Right lobe of liver (tissue), 6 donors: ENCODE measurements at regions not wholly inside any gene's neighbourhood (a gene's known extent, or its start where the extent isn't known, plus 50 kb on each side); places are given as distances from the start of the nearest gene placed in this dataset.

ENCODE experiments used
- ATAC-seq, 4 donors: fragments of 200-7000 bp; cut with Tn5 transposase; one replicate each; pipeline ENCODE4 v1.9.1; 2020; ENCODE audit warnings: mild to moderate bottlenecking in 4 of 4, moderate library complexity in 4 of 4
- DNase-seq, 3 donors: peaks; one replicate each; pipeline ENCODE4 v3.0.0-alpha.2; 2020
- H3K27ac ChIP-seq, 3 donors: fragments of 200-600 bp; one replicate each; pipeline ENCODE4 v1.8.0; 2022
- H3K27me3 ChIP-seq, 2 donors: fragments of 200-600 bp; one replicate each; pipeline ENCODE4 v1.8.0; 2022
- H3K36me3 ChIP-seq, 4 donors: fragments of 200-600 bp; sonication (generic) in 1 of 4; one replicate each; pipeline versions ENCODE4 v1.5.1 to v1.8.0; 2017 to 2022; ENCODE audit warnings: control low read depth in 1 of 4
- H3K4me1 ChIP-seq, 4 donors: fragments of 200-600 bp; sonication (generic) in 1 of 4; one replicate each; pipeline versions ENCODE4 v1.5.1 to v1.8.0; 2017 to 2022; ENCODE audit warnings: control low read depth in 1 of 4
- H3K4me3 ChIP-seq, 3 donors: fragments of 200-600 bp; one replicate each; pipeline ENCODE4 v1.8.0; 2022
- H3K9me3 ChIP-seq, 4 donors: fragments of 200-600 bp; sonication (generic) in 1 of 4; one replicate each; pipeline versions ENCODE4 v1.5.1 to v1.8.0; 2017 to 2022; ENCODE audit warnings: control low read depth in 1 of 4
- POLR2A ChIP-seq: fragments of 450-650 bp; IDR thresholded peaks from one replicate; pipeline ENCODE4 v1.6.1; 2017; ENCODE audit warnings: antibody characterized with exemption, mild to moderate bottlenecking
- WGBS: methylation state at CpG from one replicate; pipeline ENCODE4 v1.1.6; 2018; ENCODE audit warnings: low coverage, low lambda C conversion rate; ENCODE audit not compliant: insufficient coverage; ENCODE audit errors: missing lambda C conversion rate; 5-methylcytosine and 5-hydroxymethylcytosine counted together
- intact Hi-C, 2 donors: fragments of 100-400 bp; cut with DNase I; formaldehyde crosslinking; loops; one replicate each; pipeline versions ENCODE4 v1.11.2 to v1.14.1; 2022
- TF ChIP-seq, protein P1 (sequence below), 4 donors: fragments of 200-600 bp in 3 of 4; fragments of 450-650 bp in 1 of 4; IDR thresholded peaks; one replicate each; pipeline versions ENCODE4 v1.5.1 to v1.8.0; 2016 to 2022; ENCODE audit warnings: antibody characterized with exemption in 4 of 4, mild to moderate bottlenecking in 2 of 4
- donor health status: DM: no; HTN: yes; CAD: no.
- donor health status: DM: no; HTN: no; CAD: no.
- donor health status: DM: no; HTN: no; CAD: no.
- donor health status: DM: no; HTN: yes; CAD: no.
- donor health status: DM: no; HTN: yes; CAD: no.

DNA sequence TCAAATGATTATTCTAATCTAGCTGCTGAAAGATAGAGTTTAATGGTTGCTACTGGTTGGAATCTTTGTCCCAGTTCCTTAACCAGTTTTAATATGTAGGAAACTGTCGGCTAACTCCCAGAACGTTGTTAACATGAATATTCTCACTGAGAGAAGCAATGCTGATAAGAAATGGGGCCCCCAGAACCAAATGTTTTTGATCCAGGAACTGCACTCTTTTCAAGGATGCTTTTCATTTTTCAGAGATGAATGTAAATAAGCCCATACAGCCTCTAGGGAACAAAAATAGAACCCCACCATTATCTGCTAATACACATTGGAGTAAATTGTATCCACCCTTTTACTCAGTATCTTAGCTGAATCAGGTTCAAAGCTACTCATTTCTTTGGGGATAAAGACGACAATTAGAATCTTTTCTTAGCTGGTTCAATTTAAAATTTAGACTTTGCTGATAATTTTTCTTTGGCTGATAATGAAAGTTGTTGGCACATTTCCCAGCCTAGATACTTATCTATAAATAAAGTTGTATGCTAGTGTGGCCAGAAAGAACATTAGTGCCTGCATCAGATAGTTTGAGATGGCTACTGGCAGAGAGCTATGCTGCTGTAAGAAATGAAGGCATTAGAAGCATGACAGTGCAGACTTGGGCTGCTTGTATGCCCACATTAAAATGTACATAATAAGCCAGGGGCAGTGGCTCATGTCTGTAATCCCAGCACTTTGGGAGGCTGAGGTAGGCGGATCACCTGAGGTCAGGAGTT lies 323.3 kb upstream of the PDGFD start:
- intact Hi-C loops, result no loop called here
- DNase-seq, result no peak
- peaks cover 0 to 11% (median 0%) of the 10 kb centered on the region in 4 donors for H3K9me3 ChIP-seq

DNA sequence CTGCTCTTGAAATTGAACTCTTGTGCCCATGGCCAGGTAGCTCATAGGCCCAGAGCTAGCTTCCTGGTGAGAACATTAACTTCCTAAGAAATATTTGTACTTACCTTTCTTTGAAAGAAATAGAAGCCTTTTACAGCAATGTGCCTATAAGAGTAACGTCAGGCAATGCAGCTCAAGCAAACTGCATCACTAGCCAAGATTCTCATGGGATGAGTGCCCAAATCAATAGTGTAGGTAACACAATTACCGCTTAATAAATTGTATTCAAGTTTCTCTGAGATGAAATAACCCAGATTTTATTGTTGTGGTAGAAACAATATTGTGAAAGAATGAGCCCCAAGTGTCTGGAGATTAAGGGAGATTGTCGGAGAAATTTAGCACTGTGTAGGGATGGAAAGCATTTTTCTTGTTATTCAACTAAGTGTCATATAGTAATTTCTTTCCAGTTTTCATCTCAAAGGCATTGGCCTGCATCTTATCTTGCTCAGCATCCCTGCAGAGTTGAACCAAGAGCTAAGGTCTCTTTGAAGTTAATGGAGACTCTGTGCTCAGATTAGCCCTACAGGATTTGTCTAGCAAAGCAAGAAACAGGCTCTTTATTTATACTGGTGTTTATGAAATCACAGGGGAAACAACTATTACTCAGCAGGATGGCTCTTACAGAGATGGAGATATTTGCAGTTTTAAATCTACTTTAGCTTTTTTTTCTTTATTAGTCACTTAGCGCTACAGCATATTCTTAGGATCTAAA lies 321.0 kb upstream of the PDGFD start:
- H3K4me3 ChIP-seq, result no peak overlapping the region
- no peak for TF ChIP-seq POLR2A
- TF ChIP-seq, protein P1, sequence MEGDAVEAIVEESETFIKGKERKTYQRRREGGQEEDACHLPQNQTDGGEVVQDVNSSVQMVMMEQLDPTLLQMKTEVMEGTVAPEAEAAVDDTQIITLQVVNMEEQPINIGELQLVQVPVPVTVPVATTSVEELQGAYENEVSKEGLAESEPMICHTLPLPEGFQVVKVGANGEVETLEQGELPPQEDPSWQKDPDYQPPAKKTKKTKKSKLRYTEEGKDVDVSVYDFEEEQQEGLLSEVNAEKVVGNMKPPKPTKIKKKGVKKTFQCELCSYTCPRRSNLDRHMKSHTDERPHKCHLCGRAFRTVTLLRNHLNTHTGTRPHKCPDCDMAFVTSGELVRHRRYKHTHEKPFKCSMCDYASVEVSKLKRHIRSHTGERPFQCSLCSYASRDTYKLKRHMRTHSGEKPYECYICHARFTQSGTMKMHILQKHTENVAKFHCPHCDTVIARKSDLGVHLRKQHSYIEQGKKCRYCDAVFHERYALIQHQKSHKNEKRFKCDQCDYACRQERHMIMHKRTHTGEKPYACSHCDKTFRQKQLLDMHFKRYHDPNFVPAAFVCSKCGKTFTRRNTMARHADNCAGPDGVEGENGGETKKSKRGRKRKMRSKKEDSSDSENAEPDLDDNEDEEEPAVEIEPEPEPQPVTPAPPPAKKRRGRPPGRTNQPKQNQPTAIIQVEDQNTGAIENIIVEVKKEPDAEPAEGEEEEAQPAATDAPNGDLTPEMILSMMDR (IDR thresholded peaks at IDR 0.05), result no peak
- H3K4me1 ChIP-seq, result no peaks in the 10 kb centered on the region
- H3K27me3 ChIP-seq, result no peaks in the 10 kb centered on the region
- H3K36me3 ChIP-seq, result no peaks in the 10 kb centered on the region
- H3K27ac ChIP-seq, result no peak overlapping the region
- WGBS, result 39% methylated on average over 4 of the region's 4 CpGs
- ATAC-seq (no peak), DNase-seq (no peak)
- intact Hi-C loops, result no loop called here
- H3K9me3 ChIP-seq, result peaks cover 0 to 11% (median 0%) of the 10 kb centered on the region in 4 donors

More for the DNA sequence above, 323.3 kb upstream of the PDGFD start:
- no peaks in the 10 kb centered on the region for H3K4me1 ChIP-seq
- WGBS, result 40% methylated on average over 4 of the region's 4 CpGs
- TF ChIP-seq, protein P1 (IDR thresholded peaks at IDR 0.05), result no peak
- TF ChIP-seq POLR2A, result no peak
- H3K27me3 ChIP-seq, result no peaks in the 10 kb centered on the region
- no peak overlapping the region for H3K4me3 ChIP-seq
- H3K27ac ChIP-seq, result no peak overlapping the region
- ATAC-seq, result no peak
- no peaks in the 10 kb centered on the region for H3K36me3 ChIP-seq

DNA sequence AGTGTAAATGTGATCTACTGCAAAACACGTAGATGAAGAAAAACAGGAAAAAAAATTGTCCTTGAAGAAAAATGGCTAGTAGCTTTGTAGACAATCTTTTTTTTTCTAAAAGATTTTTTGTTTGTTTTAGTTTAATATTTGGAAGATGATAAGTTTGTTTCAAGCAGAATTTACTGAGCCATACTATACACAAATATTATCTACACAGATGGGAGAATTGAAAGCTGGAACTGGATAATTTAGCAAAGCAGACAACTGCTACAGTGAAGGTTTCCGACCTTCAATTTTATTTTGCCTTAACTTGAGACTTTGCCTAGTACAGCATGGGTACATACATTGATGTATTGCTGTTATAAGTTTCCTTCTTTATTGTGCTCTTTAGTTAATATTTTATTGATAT lies 313.0 kb upstream of the PDGFD start:
- ATAC-seq (no peak), DNase-seq (no peak)
- H3K4me3 ChIP-seq, result no peak overlapping the region
- 46% methylated on average over 2 of the region's 2 CpGs for WGBS
- no peaks in the 10 kb centered on the region for H3K36me3 ChIP-seq
- intact Hi-C loops, result no loop called here
- H3K27ac ChIP-seq, result no peak overlapping the region
- no peaks in the 10 kb centered on the region for H3K27me3 ChIP-seq
- TF ChIP-seq, protein P1 (IDR thresholded peaks at IDR 0.05), result no peak
- no peak for TF ChIP-seq POLR2A
- no peaks in the 10 kb centered on the region for H3K9me3 ChIP-seq
- no peaks in the 10 kb centered on the region for H3K4me1 ChIP-seq

DNA sequence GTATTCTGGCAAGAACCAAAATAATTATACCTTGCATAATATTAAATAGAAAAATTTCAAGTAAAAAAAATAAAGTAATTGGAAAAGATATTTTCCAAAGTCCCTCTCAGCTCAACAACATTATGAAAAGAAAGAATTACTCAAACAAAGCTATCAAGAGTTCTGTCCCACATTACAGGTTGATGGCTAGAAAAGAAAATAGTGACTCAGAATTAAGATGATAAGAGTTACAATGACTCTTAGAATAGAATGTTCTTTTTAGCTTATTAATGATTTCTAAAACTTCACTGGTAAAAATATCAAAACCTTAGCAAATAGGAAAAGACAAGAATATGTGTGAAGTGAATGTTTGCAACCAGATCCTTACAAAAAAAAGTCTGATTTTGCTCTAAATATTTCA lies 312.5 kb upstream of the PDGFD start:
- H3K27me3 ChIP-seq, result no peaks in the 10 kb centered on the region
- H3K4me1 ChIP-seq, result no peaks in the 10 kb centered on the region
- TF ChIP-seq POLR2A, result no peak
- TF ChIP-seq, protein P1 (IDR thresholded peaks at IDR 0.05), result no peak
- DNase-seq (no peak), ATAC-seq (no peak)
- no peaks in the 10 kb centered on the region for H3K9me3 ChIP-seq
- H3K27ac ChIP-seq, result no peak overlapping the region
- no peak overlapping the region for H3K4me3 ChIP-seq
- H3K36me3 ChIP-seq, result no peaks in the 10 kb centered on the region
- intact Hi-C loops, result no loop called here
